ENCODE measurements at regions not wholly inside any gene's neighbourhood (a gene's known extent, or its start where the extent isn't known, plus 50 kb on each side); places are given as distances from the start of the nearest gene placed in this dataset.
A peak's percentile ranks its signal among the peaks of the same experiment; 100 is the strongest.
"Not testable (repeated sequence)": the region's sequence is repeated elsewhere in the genome, so short reads cannot be mapped to it uniquely, and the experiment has no call there.

DNA sequence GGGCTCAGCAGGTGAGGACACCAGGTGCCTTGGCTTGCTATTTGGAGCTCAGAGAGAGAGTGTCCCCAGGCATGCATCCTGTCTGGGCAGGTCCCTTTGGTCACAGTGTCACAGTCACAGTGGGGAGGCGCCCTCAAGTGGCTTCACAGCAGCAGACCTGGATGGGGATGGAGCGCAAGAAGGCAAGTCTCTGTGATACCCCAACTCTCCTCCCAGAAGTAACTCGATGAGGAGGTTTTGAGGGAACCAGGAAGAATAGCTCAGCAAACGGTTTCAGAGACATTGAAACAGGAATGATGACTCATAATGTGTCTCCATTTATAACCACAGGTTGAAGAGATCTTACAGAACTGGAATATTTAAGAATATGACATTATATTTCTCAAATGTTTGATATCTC, 66.5 kb upstream of the SH3GL3 start:
- intact Hi-C loops (cut with DNase I): no loop called here
- no peak for TF ChIP-seq POLR2A (IDR thresholded peaks at IDR 0.05)
- TF ChIP-seq, protein P1, sequence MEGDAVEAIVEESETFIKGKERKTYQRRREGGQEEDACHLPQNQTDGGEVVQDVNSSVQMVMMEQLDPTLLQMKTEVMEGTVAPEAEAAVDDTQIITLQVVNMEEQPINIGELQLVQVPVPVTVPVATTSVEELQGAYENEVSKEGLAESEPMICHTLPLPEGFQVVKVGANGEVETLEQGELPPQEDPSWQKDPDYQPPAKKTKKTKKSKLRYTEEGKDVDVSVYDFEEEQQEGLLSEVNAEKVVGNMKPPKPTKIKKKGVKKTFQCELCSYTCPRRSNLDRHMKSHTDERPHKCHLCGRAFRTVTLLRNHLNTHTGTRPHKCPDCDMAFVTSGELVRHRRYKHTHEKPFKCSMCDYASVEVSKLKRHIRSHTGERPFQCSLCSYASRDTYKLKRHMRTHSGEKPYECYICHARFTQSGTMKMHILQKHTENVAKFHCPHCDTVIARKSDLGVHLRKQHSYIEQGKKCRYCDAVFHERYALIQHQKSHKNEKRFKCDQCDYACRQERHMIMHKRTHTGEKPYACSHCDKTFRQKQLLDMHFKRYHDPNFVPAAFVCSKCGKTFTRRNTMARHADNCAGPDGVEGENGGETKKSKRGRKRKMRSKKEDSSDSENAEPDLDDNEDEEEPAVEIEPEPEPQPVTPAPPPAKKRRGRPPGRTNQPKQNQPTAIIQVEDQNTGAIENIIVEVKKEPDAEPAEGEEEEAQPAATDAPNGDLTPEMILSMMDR (IDR thresholded peaks at IDR 0.05): peak; percentile 22 to 48 (median 39)
- no peak overlapping the region for H3K4me3 ChIP-seq
- no peaks in the 10 kb centered on the region for H3K27me3 ChIP-seq
- no peaks in the 10 kb centered on the region for H3K36me3 ChIP-seq
- no peak overlapping the region for H3K27ac ChIP-seq
- peak; percentile 51 to 68 (median 55) for DNase-seq
- ATAC-seq: peak; percentile 54 to 77 (median 70)
- WGBS (ENCODE audit: insufficient coverage, low coverage, low lambda C conversion rate, missing lambda C conversion rate): 4% methylated on average over 3 of the region's 4 CpGs
- no peaks in the 10 kb centered on the region for H3K4me1 ChIP-seq
- no peaks in the 10 kb centered on the region for H3K9me3 ChIP-seq

DNA sequence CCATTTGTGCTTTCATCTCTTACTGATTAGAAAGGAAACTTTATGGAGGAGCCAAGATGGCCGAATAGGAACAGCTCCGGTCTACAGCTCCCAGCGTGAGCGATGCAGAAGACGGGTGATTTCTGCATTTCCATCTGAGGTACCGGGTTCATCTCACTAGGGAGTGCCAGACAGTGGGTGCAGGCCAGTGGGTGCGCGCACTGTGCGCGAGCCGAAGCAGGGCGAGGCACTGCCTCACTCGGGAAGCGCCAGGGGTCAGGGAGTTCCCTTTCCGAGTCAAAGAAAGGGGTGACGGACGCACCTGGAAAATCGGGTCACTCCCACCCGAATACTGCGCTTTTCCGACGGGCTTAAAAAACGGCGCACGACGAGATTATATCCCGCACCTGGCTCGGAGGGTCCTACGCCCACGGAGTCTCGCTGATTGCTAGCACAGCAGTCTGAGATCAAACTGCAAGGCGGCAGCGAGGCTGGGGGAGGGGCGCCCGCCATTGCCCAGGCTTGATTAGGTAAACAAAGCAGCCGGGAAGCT, 63.5 kb upstream of the SH3GL3 start:
- H3K27ac ChIP-seq; H3K4me1 ChIP-seq; H3K4me3 ChIP-seq; H3K27me3 ChIP-seq; ATAC-seq; intact Hi-C loops (cut with DNase I); H3K9me3 ChIP-seq; H3K36me3 ChIP-seq; DNase-seq: not testable (repeated sequence)
- WGBS (ENCODE audit: insufficient coverage, low coverage, low lambda C conversion rate, missing lambda C conversion rate): 72% methylated on average over 15 of the region's 36 CpGs

DNA sequence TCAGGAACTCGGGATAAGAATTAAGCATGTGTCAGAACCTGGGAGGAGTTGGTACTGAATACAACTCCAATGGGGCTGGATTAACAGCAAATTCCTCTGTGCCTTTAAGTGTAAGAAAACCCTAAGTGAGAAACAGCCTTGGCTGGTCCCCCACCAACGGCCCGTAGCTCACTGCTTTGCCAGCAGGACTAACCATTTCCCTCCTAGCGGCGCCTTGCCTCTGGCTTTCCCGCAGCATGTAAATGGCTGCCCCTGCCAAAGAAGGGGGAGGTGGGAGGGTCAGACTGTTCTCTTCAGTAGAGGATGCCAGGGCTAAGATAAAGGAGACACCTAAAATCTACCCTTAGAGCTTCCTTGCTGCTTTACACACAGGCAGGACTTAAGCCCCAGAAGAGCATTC, 51.0 kb upstream of the SH3GL3 start:
- DNase-seq: no peak

More for the DNA sequence above, 51.0 kb upstream of the SH3GL3 start:
- intact Hi-C loops (cut with DNase I): no loop called here
- no peaks in the 10 kb centered on the region for H3K36me3 ChIP-seq
- no peak overlapping the region for H3K27ac ChIP-seq
- no peak for ATAC-seq
- 14% methylated on average over 6 of the region's 6 CpGs for WGBS (ENCODE audit: insufficient coverage, low coverage, low lambda C conversion rate, missing lambda C conversion rate)
- no peak overlapping the region for H3K4me3 ChIP-seq
- no peaks in the 10 kb centered on the region for H3K27me3 ChIP-seq
- H3K9me3 ChIP-seq: no peaks in the 10 kb centered on the region
- TF ChIP-seq, protein P1 (IDR thresholded peaks at IDR 0.05): no peak
- TF ChIP-seq POLR2A (IDR thresholded peaks at IDR 0.05): no peak
- no peaks in the 10 kb centered on the region for H3K4me1 ChIP-seq
